ENCODE measurements at regions not wholly inside any gene's neighbourhood (a gene's known extent, or its start where the extent isn't known, plus 50 kb on each side); places are given as distances from the start of the nearest gene placed in this dataset.

GRCh38 chr6:88517737-88518136 lies 351.6 kb upstream of the CNR1 start:
- Histone ChIP-seq H2BK120ac (ENCODE audit: low read depth, low read length, poor library complexity, severe bottlenecking) (no peak overlapping the region), H2AFZ (ENCODE audit: low read length) (no peak overlapping the region), H3K4ac (ENCODE audit: low read depth, low read length) (no peak overlapping the region), H3K56ac (ENCODE audit: insufficient read length, low read depth, low read length) (no peak overlapping the region), H3K79me2 (ENCODE audit: insufficient read depth, low read length) (no peaks in the 10 kb centered on the region), H3K9me3 (ENCODE audit: control insufficient read depth, low read depth, low read length) (no peaks in the 10 kb centered on the region), H3K14ac (ENCODE audit: insufficient read depth, low read length) (no peak overlapping the region), H3K9ac (ENCODE audit: extremely low read depth, insufficient read length, low read length) (no peak overlapping the region), H3K27me3 (ENCODE audit: insufficient read depth, low read length) (no peaks in the 10 kb centered on the region), H3K23ac (ENCODE audit: insufficient read length, low read depth, low read length) (no peak overlapping the region), H3K23me2 (ENCODE audit: insufficient read length, low read depth, low read length, poor library complexity, severe bottlenecking) (no peaks in the 10 kb centered on the region), H3K79me1 (ENCODE audit: insufficient read depth, low read depth, low read length, poor library complexity, severe bottlenecking) (no peaks in the 10 kb centered on the region), H3T11ph (ENCODE audit: low read length) (no peak overlapping the region), H2BK15ac (ENCODE audit: low read depth, low read length) (no peak overlapping the region), H3K4me1 (ENCODE audit: insufficient read depth, low read length) (no peaks in the 10 kb centered on the region), H3K27ac (ENCODE audit: insufficient read length, low read depth, low read length) (no peak overlapping the region), H2BK20ac (ENCODE audit: low read depth, low read length, poor library complexity, severe bottlenecking) (no peak overlapping the region), H4K5ac (ENCODE audit: insufficient read length, low read depth, low read length) (no peak overlapping the region), H2BK12ac (ENCODE audit: insufficient read length, low read depth, low read length) (no peak overlapping the region), H4K91ac (ENCODE audit: insufficient read length, low read depth, low read length) (no peak overlapping the region), H2AK5ac (ENCODE audit: insufficient read length, low read length) (no peak overlapping the region), H3K4me2 (ENCODE audit: insufficient read depth, insufficient read length, low read length) (no peak overlapping the region), H3K18ac (ENCODE audit: insufficient read length, low read depth, low read length) (no peak overlapping the region), H2BK5ac (ENCODE audit: insufficient read length, low read length) (no peak overlapping the region), H4K8ac (replicated peaks; ENCODE audit: insufficient read length, low read depth, low read length) (no peak overlapping the region), H4K20me1 (ENCODE audit: control insufficient read depth, insufficient read depth, insufficient read length) (no peaks in the 10 kb centered on the region)
- peaks cover 2 to 9% (median 4%) of the 10 kb centered on the region in 3 experiments; a peak in 4 of 7 replicates for H3K36me3 Mint-ChIP-seq (ENCODE audit: insufficient read depth in 1 of 3, low read depth in 3 of 3)
- H3K4me3 Mint-ChIP-seq: no peak overlapping the region
- peaks cover 0 to 12% of the 10 kb centered on the region in 2 experiments; a peak in 3 of 5 replicates for H3K9me3 Mint-ChIP-seq
- H3K27me3 Mint-ChIP-seq (ENCODE audit: low read depth): no peaks in the 10 kb centered on the region; the same call in 1 of the 2 replicates
- TF ChIP-seq CTCF (conservative IDR thresholded peaks at IDR 0.05): no peak
- no CpG with 5 or more reads among the region's 3 CpGs for WGBS (ENCODE audit: extremely low coverage, insufficient read length, low lambda C conversion rate)
- no peak overlapping the region for H3K27ac Mint-ChIP-seq
- DNase-seq: no peak
- peaks cover 0 to 7% of the 10 kb centered on the region in 2 experiments; a peak in 1 of 4 replicates for H3K4me1 Mint-ChIP-seq

All from H9 (cell line).